MM.1S (cell line): ENCODE measurements at regions not wholly inside any gene's neighbourhood (a gene's known extent, or its start where the extent isn't known, plus 50 kb on each side); places are given as distances from the start of the nearest gene placed in this dataset.

Experiments
- CTCF ChIP-seq: fragments of 300-600 bp; sonication (generic); IDR thresholded peaks from 2 replicates; pipeline ENCODE4 v1.5.1; 2016; ENCODE audit warnings: antibody characterized with exemption, low read length, mixed read lengths
- EZH2 ChIP-seq: fragments of 300-600 bp; sonication (generic); optimal IDR thresholded peaks from 2 replicates; pipeline ENCODE3; 2017; ENCODE audit warnings: low read depth, mild to moderate bottlenecking, antibody characterized with exemption, low read length, mixed read lengths
- EZH2phosphoT487 ChIP-seq: fragments of 300-600 bp; sonication (generic); IDR thresholded peaks from 2 replicates; pipeline ENCODE4 v1.6.1; 2018; ENCODE audit warnings: antibody characterized with exemption, low read length

DNA sequence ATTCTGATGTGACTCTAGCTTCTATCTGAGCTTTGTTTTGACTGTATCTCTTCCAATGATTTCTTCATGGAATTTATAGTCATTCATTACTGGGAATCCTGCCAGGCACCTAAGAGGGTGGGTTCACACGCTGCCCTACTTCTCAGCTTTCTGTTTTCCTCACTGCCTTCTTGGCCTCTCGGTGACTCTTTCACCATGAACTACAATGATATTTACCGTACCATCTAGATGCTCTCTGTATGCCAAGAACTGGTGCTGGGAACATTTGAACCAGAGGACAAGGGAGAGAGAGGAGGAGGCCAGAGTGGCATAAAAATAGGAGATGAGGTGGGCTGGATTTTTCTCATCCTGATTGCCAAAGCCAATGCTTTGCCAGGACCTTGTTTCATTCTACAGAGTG is 280.0 kb upstream of the P2RY1 start:
- TF ChIP-seq CTCF (no peak), EZH2 (no peak), EZH2phosphoT487 (no peak)
